ENCODE measurements at regions not wholly inside any gene's neighbourhood (a gene's known extent, or its start where the extent isn't known, plus 50 kb on each side); places are given as distances from the start of the nearest gene placed in this dataset.

- no peak for TF ChIP-seq TBX3 (IDR thresholded peaks at IDR 0.05; ENCODE audit: borderline replicate concordance)
- TF ChIP-seq CHCHD3 (CRISPR knock-in tag; IDR thresholded peaks at IDR 0.05) = no peak
- TF ChIP-seq GTF2F1 (IDR thresholded peaks at IDR 0.05; ENCODE audit: low read length) = no peak
- no peak for TF ChIP-seq NR3C1 (CRISPR knock-in tag; IDR thresholded peaks at IDR 0.05)
- no peak for TF ChIP-seq PBX3 (CRISPR knock-in tag; IDR thresholded peaks at IDR 0.05; ENCODE audit: borderline replicate concordance)
- TF ChIP-seq ZZZ3 (CRISPR knock-in tag; IDR thresholded peaks at IDR 0.05; ENCODE audit: borderline replicate concordance) = no peak
These were observed 163.3 kb upstream of the IL15 start for GRCh38 chr4:141473026-141473540.
